GM12865 (cell line): ENCODE measurements at regions not wholly inside any gene's neighbourhood (a gene's known extent, or its start where the extent isn't known, plus 50 kb on each side); places are given as distances from the start of the nearest gene placed in this dataset.

Experiments used
- DNase-seq: peaks from one replicate; pipeline ENCODE4 v3.0.0; 2010; ENCODE audit warnings: low read depth
- H3K4me3 ChIP-seq: 2 replicates; pipeline ENCODE4 v1.5.1; 2011; ENCODE audit warnings: mild to moderate bottlenecking, low read depth, low read length, control low read depth
- CTCF ChIP-seq: IDR thresholded peaks from 2 replicates; pipeline ENCODE4 v1.5.1; 2011; ENCODE audit warnings: low read length, control low read depth, low read depth, inconsistent platforms; ENCODE audit not compliant: insufficient read depth; ENCODE audit errors: missing control alignments

- DNase-seq, result no peak
- H3K4me3 ChIP-seq, result no peak overlapping the region
These were observed 172.2 kb upstream of the CDH13 start for GRCh38 chr16:82454566-82454965.

GRCh38 chr16:82454152-82454551, 172.6 kb upstream of the CDH13 start:
- no peak overlapping the region for H3K4me3 ChIP-seq
- DNase-seq, result no peak
- no peak for TF ChIP-seq CTCF

More at GRCh38 chr16:82454566-82454965, 172.2 kb upstream of the CDH13 start:
- no peak for TF ChIP-seq CTCF

- no peak for TF ChIP-seq CTCF
- no peak for DNase-seq
- no peak overlapping the region for H3K4me3 ChIP-seq
These were observed 174.6 kb upstream of the CDH13 start for GRCh38 chr16:82452004-82452756.

- no peak overlapping the region for H3K4me3 ChIP-seq
These were observed 175.3 kb upstream of the CDH13 start for GRCh38 chr16:82451449-82451848.

GRCh38 chr16:82440336-82440735, 186.4 kb upstream of the CDH13 start:
- H3K4me3 ChIP-seq, result no peak overlapping the region
- TF ChIP-seq CTCF, result no peak
- no peak for DNase-seq

More at GRCh38 chr16:82451449-82451848, 175.3 kb upstream of the CDH13 start:
- TF ChIP-seq CTCF, result no peak
- no peak for DNase-seq

GRCh38 chr16:82439678-82440293, 187.0 kb upstream of the CDH13 start:
- peak; percentile 58 for TF ChIP-seq CTCF
- no peak for DNase-seq
- H3K4me3 ChIP-seq, result no peak overlapping the region
